ENCODE measurements at regions not wholly inside any gene's neighbourhood (a gene's known extent, or its start where the extent isn't known, plus 50 kb on each side); places are given as distances from the start of the nearest gene placed in this dataset.

GRCh38 chr9:115513148-115513547 lies 395.2 kb upstream of the TNC start:
- TF ChIP-seq CTCF (IDR thresholded peaks at IDR 0.05) (no peak), E2F4 (CRISPR knock-in tag; IDR thresholded peaks at IDR 0.05; ENCODE audit: borderline replicate concordance, low read depth) (no peak), FOXP4 (CRISPR knock-in tag; IDR thresholded peaks at IDR 0.05) (no peak), FOXP1 (CRISPR knock-in tag; IDR thresholded peaks at IDR 0.05; ENCODE audit: borderline replicate concordance) (no peak), SP1 (CRISPR knock-in tag; conservative IDR thresholded peaks at IDR 0.05) (no peak), NR2C2 (CRISPR knock-in tag; IDR thresholded peaks at IDR 0.05) (no peak), MAX (CRISPR knock-in tag; IDR thresholded peaks at IDR 0.05) (no peak), JUN (CRISPR knock-in tag; IDR thresholded peaks at IDR 0.05) (no peak), ATF2 (CRISPR knock-in tag; IDR thresholded peaks at IDR 0.05; ENCODE audit: borderline replicate concordance, low read depth) (no peak), GRHL2 (CRISPR knock-in tag; IDR thresholded peaks at IDR 0.05; ENCODE audit: insufficient replicate concordance, severe bottlenecking) (no peak), E2F1 (CRISPR knock-in tag; IDR thresholded peaks at IDR 0.05) (no peak)
